Stomach (tissue), 8 donors: ENCODE measurements at regions not wholly inside any gene's neighbourhood (a gene's known extent, or its start where the extent isn't known, plus 50 kb on each side); places are given as distances from the start of the nearest gene placed in this dataset.

Experiments
- DNase-seq, 2 donors: peaks; one replicate each; pipeline versions ENCODE4 v3.0.0 to v3.0.0-alpha.2; 2013 to 2019
- H3K27ac ChIP-seq, 5 donors: fragments of 200-600 bp in 4 of 5; sonication (generic) in 4 of 5; one replicate each; pipeline ENCODE4 v1.5.1; 2013 to 2019; ENCODE audit warnings: mild to moderate bottlenecking in 1 of 5, moderate library complexity in 1 of 5
- H3K27me3 ChIP-seq, 3 donors: fragments of 200-600 bp; sonication (generic); one replicate each; pipeline ENCODE4 v1.5.1; 2017 to 2019; ENCODE audit warnings: mixed run types in 1 of 3
- H3K36me3 ChIP-seq, 4 donors: fragments of 200-600 bp; sonication (generic); 1 replicate in 3 of 4; 2 replicates in 1 of 4; pipeline ENCODE4 v1.5.1; 2016 to 2019
- H3K4me1 ChIP-seq, 4 donors: fragments of 200-600 bp; sonication (generic); one replicate each; pipeline ENCODE4 v1.5.1; 2016 to 2019
- H3K4me3 ChIP-seq, 4 donors: fragments of 200-600 bp; sonication (generic) in 3 of 4; one replicate each; pipeline ENCODE4 v1.5.1; 2016 to 2019; ENCODE audit warnings: mild to moderate bottlenecking in 1 of 4
- H3K9me3 ChIP-seq, 4 donors: fragments of 200-600 bp; sonication (generic); one replicate each; pipeline ENCODE4 v1.5.1; 2016 to 2019
- CTCF ChIP-seq, 7 experiments: fragments of 450-650 bp in 4 of 7; fragments of 200-600 bp in 3 of 7; sonication (generic) in 3 of 7; IDR thresholded peaks; one replicate each; pipeline ENCODE4 v1.5.1; 2016 to 2019; ENCODE audit warnings: antibody characterized with exemption in 7 of 7, control low read depth in 2 of 7, mild to moderate bottlenecking in 1 of 7
- EP300 ChIP-seq: sonication (generic); formaldehyde crosslinking; IDR thresholded peaks from one replicate; pipeline ENCODE4 v1.6.1; 2017; ENCODE audit warnings: antibody characterized with exemption
- POLR2A ChIP-seq, 4 donors: fragments of 450-650 bp; IDR thresholded peaks; one replicate each; pipeline ENCODE4 v1.6.1; 2016; ENCODE audit warnings: antibody characterized with exemption in 4 of 4, control low read depth in 2 of 4, mild to moderate bottlenecking in 1 of 4, moderate library complexity in 1 of 4
- POLR2AphosphoS5 ChIP-seq, 3 donors: sonication (generic); formaldehyde crosslinking; IDR thresholded peaks; one replicate each; pipeline ENCODE4 v1.6.1; 2016; ENCODE audit warnings: antibody characterized with exemption in 3 of 3
- WGBS, 5 donors: extraction: QIAGEN DNeasy Blood & Tissue Kit in 3 of 5; methylation state at CpG; one replicate each; pipeline versions ENCODE4 v1.1.5 to v1.1.7; 2013 to 2018; 5-methylcytosine and 5-hydroxymethylcytosine counted together
- intact Hi-C: fragments of 100-400 bp; cut with DNase I; formaldehyde crosslinking; loops from one replicate; pipeline ENCODE4 v1.15.1; 2023; ENCODE audit warnings: low total_unique reads
- donor health status: healthy with polysubstance abuse.
- donor health status: Bipolar disorder and iron deficiency.
- donor health status: healthy.

- Histone ChIP-seq H3K27me3 (no peaks in the 10 kb centered on the region), H3K36me3 (no peaks in the 10 kb centered on the region), H3K4me3 (no peak overlapping the region), H3K27ac (no peak overlapping the region), H3K4me1 (no peaks in the 10 kb centered on the region), H3K9me3 (no peaks in the 10 kb centered on the region)
- intact Hi-C loops, result no loop called here
- DNase-seq, result no peak
- TF ChIP-seq POLR2A (IDR thresholded peaks at IDR 0.05) (no peak), EP300 (no peak), POLR2AphosphoS5 (IDR thresholded peaks at IDR 0.05) (no peak), CTCF (IDR thresholded peaks at IDR 0.05) (no peak)
- WGBS, 5 donors, result 84 to 94% (median 91%) methylated on average over 3 of the region's 3 CpGs
Measured at GRCh38 chr3:181969925-181970324, 258.2 kb downstream of the SOX2 start.

- Histone ChIP-seq H3K36me3 (no peaks in the 10 kb centered on the region), H3K27ac (no peak overlapping the region), H3K4me1 (no peaks in the 10 kb centered on the region), H3K27me3 (no peaks in the 10 kb centered on the region), H3K9me3 (no peaks in the 10 kb centered on the region), H3K4me3 (no peak overlapping the region)
- intact Hi-C loops, result no loop called here
- DNase-seq, result no peak
- 68 to 80% (median 74%) methylated on average over 2 of the region's 2 CpGs for WGBS, 5 donors
- TF ChIP-seq CTCF (IDR thresholded peaks at IDR 0.05) (no peak), POLR2A (IDR thresholded peaks at IDR 0.05) (no peak), POLR2AphosphoS5 (IDR thresholded peaks at IDR 0.05) (no peak), EP300 (no peak)
Measured at GRCh38 chr3:181971424-181971823, 259.7 kb downstream of the SOX2 start.

- 75 to 91% (median 82%) methylated on average over 2 of the region's 2 CpGs for WGBS, 5 donors
- no peak for TF ChIP-seq EP300
- no peak for TF ChIP-seq POLR2AphosphoS5 (IDR thresholded peaks at IDR 0.05)
- TF ChIP-seq CTCF (IDR thresholded peaks at IDR 0.05), result no peak
- no peak for TF ChIP-seq POLR2A (IDR thresholded peaks at IDR 0.05)
- Histone ChIP-seq H3K27me3 (no peaks in the 10 kb centered on the region), H3K9me3 (no peaks in the 10 kb centered on the region), H3K4me1 (no peaks in the 10 kb centered on the region), H3K27ac (no peak overlapping the region), H3K4me3 (no peak overlapping the region), H3K36me3 (no peaks in the 10 kb centered on the region)
- DNase-seq, result no peak
- intact Hi-C loops, result no loop called here
Measured at GRCh38 chr3:181974198-181974597, 262.5 kb downstream of the SOX2 start.

- no peak overlapping the region for H3K27ac ChIP-seq
- intact Hi-C loops, result no loop called here
- no peaks in the 10 kb centered on the region for H3K27me3 ChIP-seq
- no peak overlapping the region for H3K4me3 ChIP-seq
- DNase-seq, result no peak
- no peaks in the 10 kb centered on the region for H3K36me3 ChIP-seq
- WGBS, 5 donors, result 68 to 84% (median 79%) methylated on average over 1 of the region's 1 CpG
- TF ChIP-seq POLR2A (IDR thresholded peaks at IDR 0.05) (no peak), EP300 (no peak), CTCF (IDR thresholded peaks at IDR 0.05) (no peak), POLR2AphosphoS5 (IDR thresholded peaks at IDR 0.05) (no peak)
- no peaks in the 10 kb centered on the region for H3K4me1 ChIP-seq
- H3K9me3 ChIP-seq, result no peaks in the 10 kb centered on the region
Measured at GRCh38 chr3:181976526-181976925, 264.8 kb downstream of the SOX2 start.
